ENCODE measurements at regions not wholly inside any gene's neighbourhood (a gene's known extent, or its start where the extent isn't known, plus 50 kb on each side); places are given as distances from the start of the nearest gene placed in this dataset.

GRCh38 chr21:22046576-22046975, 1048.4 kb downstream of the NCAM2 start:
- DNase-seq = no peak

DNA sequence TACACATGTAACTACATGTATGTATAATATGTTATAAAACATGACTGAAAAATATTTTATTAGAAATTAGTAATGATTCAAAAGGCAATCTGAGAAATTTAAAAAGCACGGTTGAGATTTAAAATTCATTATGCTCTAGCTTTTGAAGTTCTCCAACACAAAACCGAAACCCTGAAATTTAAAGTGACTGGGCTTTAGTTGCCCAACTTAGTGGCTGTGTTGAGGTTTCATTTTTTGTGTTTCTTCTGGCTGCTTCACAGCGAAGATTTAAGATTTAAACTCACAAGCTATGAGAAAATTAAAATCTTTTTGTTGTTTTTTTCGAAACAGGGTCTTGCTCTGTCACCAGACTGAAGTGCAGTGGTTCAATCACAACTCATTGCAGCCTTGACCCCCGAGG, 1058.7 kb downstream of the NCAM2 start:
- DNase-seq = no peak

DNA sequence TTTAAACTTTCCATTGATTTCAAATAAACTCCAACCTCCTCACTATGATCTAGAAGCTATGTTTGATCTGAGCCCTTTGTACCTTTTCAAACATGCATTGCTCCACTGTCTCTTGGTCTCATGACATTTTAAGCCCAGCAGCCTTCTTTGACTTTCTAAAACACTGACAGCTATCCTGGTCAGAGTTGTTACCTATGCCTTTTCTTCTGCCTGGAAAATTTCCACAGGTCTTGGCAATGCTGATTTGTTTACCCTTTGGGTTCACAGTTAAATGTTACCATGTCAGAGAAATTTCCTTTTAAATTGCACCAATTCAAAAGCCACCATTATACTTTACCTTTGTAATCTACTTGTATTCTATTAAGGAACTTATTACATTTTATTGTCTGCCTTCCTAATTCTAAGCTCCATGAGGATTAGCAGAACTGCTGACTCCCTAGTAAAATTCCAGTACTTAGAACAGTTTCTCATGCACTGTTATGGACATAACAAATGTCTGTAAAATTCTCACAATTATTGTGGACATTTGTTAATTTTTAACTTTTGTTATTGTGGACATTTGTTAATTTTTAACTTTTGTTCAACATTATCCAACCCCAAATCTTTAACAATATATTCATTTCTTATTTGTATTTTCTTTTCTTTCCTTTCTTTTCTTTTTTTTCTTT, 1064.4 kb downstream of the NCAM2 start:
- DNase-seq = no peak

DNA sequence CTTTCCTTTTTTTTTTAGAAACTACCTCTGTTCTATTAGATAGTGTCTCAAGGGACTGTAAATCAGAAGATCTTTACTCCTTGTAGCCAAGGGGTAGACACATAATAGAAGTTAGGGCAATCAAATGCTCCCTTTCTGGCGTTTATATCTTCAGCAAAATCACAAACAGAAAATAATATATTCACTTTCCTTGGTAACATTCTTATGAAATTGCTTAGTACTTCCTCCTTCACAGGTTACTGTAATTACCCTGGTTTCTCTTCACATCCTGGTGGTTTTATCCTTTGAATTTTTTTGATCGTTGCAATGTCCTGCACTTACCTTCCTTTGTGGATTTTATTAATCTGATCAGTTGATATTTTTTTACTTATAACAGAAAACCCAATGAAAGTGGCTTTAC, 1064.9 kb downstream of the NCAM2 start:
- DNase-seq = no peak

GRCh38 chr21:22076471-22076870, 1078.3 kb downstream of the NCAM2 start:
- no peak for DNase-seq

DNA sequence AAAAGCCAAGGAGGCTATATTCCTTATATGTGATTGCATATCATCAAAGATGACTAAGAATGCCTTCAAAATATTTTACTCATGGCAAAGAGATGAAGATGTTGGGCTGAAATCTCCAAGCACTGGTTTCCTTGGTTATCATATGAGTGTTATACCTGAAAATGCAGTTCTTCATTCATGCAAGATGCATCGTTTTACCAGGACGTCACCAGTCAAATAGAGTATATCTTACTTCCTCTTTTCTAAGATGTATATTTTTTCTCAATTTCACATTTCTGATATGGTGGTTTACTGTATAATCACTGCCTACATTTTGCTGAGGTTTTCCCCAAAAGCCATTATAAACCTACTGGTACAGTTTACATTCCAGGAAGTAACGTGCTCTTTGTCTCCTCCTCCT, 1085.7 kb downstream of the NCAM2 start:
- DNase-seq = no peak

- no peak for DNase-seq
Observed at GRCh38 chr21:22096314-22096713, 1098.1 kb downstream of the NCAM2 start.

GRCh38 chr21:22106720-22107410, 1108.7 kb downstream of the NCAM2 start:
- DNase-seq = peak; percentile 80

DNA sequence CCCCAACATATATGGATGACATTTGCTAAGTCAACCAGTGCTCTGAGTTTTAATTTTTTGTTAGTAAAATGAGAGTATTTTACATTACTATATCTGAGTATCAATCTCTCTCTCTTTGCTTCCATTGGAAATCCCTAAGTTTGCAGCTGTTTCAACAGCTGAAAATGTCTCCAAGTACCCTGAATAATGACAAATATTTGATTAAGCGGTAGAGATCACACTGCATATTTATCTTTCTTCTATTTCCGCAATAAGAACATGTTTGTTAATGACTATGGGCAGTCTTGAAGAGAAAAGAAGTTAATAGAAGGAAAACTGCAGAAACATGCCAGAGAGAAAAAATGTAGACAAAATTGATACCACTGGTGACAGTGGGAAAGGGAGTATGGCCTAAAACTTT, 1117.5 kb downstream of the NCAM2 start:
- DNase-seq = no peak

- DNase-seq = peak; percentile 13
Observed at GRCh38 chr21:22120616-22121266, 1122.5 kb downstream of the NCAM2 start.

DNA sequence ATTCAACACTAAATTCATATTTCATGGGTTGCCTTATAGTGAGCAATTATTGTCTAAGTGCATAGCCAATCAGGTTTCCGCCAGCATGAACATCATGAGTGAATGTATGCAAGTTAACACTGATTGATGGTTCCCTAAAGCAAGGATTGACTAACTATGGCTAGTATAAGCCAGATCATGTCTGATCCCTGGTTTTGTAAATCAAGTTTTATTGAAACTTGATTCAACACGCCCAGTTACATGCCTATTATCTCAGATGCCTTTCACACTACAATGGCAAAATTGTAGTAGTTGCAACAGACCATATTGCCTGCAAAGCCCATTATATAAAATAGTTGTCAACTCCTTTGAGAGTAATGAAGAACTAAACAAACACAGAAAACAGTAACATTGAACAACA, 1127.4 kb downstream of the NCAM2 start:
- no peak for DNase-seq

DNA sequence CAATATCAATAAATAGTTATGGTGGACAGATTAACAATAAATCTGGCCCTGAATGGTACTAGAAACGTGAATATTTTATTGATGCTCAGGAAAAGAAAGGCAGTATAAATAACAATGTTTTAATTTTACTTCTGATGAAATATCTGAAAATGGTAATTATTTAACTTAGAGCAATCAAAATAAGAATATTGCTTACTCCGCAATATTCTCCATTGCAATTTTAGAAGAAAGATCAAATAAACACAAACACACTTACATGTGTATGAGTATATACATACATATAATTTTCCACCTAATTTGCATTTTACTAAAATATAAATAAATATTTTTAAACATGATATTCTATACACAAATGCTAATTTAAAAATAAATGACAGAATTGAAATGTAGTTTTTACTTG, 1130.5 kb downstream of the NCAM2 start:
- DNase-seq = no peak

DNA sequence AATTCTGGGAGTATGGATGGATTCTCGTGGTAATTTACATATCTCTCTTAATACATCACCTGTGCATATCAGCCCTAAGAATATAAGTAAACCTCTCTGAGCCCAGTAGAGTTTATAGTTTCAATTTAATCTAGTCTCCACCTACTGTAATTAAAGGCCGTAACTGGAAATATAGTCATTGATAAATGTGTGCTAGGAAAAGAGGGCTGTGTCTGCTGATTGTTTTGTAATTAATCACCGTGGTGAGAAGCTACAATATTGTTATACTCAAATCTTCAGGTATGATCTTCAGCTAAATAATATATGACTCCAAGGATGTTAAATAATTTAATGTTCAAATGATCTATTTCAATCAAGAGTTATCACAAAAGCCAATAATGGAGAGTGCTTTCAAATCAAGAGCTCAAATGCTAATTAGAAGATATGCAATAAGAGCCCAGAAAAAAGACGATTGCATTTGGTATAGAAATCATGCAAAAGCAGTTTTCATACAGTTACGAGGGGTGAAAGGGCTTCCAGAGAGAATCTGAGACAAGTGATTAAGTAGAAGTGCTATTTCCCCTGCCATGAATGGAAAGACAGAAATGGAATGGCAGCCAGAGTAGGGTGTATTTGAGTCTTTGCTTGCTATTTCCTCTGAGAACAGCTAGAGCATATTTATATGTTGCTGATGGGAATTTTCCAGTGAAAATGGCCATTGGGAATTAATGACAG, 1134.3 kb downstream of the NCAM2 start:
- DNase-seq = no peak

DNA sequence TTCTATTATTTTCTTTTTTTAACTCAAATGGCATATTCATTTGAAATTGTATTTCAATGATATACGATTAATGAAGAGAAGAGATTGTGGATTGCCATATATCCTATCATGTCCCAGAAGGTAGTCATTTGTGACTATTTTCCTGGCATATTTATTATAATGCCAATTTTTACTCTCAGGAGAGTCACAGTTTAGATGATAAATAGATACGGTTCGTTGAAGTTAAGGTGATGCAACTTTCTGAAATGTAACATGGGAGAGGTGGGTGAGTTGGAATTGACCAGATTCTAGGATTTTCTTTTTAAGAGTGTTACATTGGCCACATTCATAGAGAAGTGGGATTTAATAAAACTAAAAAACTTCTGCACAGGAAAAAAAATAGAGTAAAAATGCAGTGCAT, 1138.5 kb downstream of the NCAM2 start:
- no peak for DNase-seq

- no peak for DNase-seq
Observed at GRCh38 chr21:22138297-22139016, 1140.2 kb downstream of the NCAM2 start.

GRCh38 chr21:22145545-22145944, 1147.3 kb downstream of the NCAM2 start:
- no peak for DNase-seq

- no peak for DNase-seq
Observed at GRCh38 chr21:22154579-22155274, 1156.5 kb downstream of the NCAM2 start.

DNA sequence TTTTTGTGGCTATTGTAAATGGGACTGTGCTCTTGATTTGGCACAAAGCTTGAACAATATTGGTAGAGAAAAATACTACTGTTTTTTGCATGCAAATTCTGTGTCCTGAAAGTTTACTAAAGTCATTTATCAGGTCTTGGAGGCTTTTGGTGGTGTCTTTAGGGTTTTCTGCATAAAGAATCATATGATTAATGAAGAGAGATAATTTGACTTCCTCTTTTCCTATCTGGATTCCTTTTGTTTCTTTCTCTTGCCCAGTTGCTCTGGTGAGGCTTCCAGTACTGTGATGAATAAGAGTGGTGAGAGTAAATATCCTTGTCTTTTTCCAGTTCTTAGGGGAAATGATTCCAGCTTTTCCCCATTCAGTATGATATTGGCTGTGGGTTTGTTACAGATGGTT, 1166.7 kb downstream of the NCAM2 start:
- DNase-seq = no peak

DNA sequence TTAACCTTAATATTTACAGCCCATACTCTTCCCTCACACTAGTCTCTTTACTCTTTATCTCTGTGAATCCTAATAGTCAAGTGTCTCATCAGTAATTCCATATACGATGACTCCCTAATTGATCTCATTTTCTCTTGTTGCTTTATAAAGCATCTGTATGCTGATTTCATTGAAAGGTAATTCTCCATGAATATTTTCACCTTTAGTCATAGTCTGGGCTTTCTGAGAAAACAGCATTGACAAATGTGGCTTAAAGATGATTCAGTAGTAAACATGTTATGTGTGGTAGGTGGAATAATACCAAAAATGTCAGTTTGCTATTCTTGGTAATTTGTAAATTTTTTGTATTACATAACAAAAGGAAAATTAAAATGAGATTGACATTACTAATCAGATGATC, 1176.5 kb downstream of the NCAM2 start:
- no peak for DNase-seq

DNA sequence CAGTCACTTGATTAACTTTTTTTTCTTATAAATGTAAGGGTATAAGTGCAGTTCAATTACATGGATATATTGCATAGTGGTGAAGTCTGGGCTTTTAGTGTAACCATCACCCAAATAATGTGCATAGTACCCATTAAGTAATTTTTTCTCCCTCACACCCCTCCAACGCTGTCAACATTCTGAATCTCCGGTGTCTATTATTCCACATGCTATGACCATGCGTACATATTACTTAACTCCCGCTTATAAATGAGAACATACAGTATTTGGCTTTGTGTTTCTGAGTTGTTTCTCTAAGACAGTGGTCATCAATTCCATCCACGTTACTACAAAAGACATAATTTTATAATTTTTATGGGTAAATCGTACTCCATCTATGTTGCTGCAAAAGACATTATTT, 1191.1 kb downstream of the NCAM2 start:
- no peak for DNase-seq

- DNase-seq = no peak
Observed at GRCh38 chr21:22191581-22191980, 1193.4 kb downstream of the NCAM2 start.

- DNase-seq = no peak
Observed at GRCh38 chr21:22192766-22193165, 1194.6 kb downstream of the NCAM2 start.
